Stimulated activated CD4-positive, alpha-beta T cell treated with anti-CD3 and anti-CD28 coated beads, Interleukin-1b, Interleukin-23, amount 100 ng/mL, for 4 hours (primary cell): ENCODE measurements at regions not wholly inside any gene's neighbourhood (a gene's known extent, or its start where the extent isn't known, plus 50 kb on each side); places are given as distances from the start of the nearest gene placed in this dataset.

Experiments used
- DNase-seq, 2 donors: peaks; one replicate each; pipeline ENCODE4 v3.0.0-alpha.2; 2020; ENCODE audit warnings: low read depth in 2 of 2

DNA sequence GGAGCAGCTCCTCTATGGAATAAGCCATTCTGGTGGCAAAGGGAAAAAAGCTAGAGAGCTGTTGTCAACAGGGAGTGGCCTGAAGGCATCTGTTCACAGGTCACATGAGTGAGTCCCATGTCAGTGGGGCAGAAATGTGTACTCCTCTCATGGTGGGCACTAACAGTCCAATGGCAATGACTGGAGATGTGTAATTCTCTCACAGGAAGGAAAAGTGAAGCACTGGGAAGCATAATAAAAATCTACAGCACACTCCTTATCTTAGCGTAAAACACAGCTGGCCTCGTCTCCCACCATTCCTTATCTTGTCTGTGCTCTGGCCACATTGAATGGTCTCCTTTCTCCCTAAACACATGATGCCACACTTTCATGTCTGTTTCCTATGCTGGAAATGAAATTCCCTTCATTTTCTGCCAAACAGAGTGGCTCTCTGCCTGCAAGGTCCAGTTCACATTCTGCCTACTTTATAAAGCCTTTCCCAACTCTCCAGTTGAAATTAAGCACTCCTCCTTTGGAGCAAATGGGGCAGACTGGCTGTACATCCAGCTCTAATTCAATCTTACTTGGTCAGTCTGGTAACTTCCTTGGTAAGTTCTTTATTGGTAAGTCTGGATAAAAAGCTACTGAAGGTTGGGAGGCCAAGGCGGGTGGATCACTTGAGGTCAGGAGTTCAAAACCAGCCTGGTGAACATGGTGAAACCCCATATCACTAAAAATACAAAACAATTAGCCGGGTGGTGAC is 139.8 kb downstream of the RPL22L1 start:
- DNase-seq = no peak

DNA sequence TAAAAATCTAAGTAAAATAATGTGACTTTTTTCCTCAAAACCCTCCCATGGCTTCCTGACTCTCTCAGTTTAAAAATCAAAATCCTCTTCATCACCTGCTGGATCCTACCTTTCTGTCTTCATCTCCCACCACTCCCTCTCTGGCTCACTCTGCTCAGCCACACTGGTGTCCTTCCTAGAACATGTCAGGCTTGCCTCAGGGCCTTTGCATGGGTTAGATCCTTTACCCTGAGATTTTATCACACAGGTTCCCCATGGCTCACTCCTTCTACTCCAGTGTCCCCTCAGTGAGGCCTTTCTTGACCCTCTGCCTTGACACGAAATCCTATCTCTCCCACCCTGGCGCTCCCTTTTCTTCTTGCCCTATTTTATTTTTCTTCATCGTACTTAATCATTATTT is 141.8 kb downstream of the RPL22L1 start:
- no peak for DNase-seq

DNA sequence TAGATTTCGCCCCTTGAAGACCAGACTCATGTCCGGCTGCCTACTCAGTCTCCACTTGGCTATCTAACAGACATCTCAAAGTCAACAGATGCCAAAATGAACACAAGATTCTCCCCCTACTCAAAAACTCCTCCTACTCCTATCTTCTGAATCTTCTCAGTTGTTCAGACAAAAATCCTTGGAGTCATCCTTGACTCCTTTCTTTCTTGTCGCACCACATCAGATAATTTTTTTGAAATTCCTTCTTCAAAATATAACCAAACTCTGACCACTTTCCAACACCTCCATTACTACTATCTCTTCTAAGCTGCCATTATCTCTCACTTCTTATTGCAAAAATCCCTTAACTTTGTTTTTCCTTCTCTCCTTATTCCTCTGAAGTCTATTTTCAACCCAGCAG is 141.9 kb upstream of the SLC7A14 start:
- no peak for DNase-seq

DNA sequence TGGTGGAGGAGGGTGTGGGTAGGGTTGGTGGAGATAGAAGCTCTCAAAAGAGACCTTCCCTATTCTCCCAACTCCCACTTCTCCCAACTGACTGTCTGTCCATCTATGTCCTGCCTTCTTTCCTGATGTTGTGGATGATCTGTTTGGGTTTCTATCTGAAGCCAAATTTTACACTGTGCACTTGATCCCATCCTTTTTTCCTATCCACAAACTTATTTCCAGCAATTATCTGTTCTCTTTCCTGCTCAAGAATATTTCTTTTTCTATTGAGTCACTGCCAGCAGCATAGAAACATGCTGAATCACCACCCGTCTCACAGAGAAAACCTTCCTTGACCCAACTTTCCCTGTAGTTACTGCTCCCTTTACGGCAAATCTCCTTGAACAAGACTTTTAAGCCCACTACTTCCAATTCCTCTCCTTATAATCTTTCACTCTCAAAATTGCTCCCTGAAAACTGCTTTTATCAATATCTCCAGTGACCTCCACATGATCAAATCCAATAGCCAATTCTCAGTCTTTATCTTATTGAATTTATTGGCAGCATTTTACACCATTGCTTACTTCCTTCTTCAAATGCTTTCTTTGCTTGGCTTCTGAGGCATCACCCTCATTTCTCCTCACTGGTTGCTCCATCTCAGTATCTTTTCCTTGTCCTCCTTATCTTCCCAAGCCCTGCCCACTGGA is 141.2 kb upstream of the SLC7A14 start:
- DNase-seq = no peak

DNA sequence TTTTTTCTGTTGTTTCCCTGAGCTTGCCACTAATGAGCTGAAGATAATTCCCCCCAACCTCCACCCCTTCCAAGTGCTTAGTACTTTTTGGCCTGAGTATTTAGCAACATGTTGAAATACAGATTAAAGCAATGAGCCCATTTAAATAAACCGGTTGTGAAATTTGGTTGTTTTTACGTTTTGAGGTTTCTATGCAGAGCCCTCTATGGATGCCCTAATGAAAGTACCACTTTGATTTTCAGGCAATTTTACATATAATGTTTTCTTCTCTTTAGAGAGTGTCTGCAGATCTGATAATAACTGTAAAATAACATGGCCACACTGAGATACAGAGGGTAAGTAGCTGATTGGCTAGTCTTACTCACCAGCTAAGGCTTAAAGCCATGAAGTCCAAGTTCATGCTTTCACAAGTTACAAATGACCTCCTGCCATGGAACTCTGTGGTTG is 139.4 kb upstream of the SLC7A14 start:
- no peak for DNase-seq

DNA sequence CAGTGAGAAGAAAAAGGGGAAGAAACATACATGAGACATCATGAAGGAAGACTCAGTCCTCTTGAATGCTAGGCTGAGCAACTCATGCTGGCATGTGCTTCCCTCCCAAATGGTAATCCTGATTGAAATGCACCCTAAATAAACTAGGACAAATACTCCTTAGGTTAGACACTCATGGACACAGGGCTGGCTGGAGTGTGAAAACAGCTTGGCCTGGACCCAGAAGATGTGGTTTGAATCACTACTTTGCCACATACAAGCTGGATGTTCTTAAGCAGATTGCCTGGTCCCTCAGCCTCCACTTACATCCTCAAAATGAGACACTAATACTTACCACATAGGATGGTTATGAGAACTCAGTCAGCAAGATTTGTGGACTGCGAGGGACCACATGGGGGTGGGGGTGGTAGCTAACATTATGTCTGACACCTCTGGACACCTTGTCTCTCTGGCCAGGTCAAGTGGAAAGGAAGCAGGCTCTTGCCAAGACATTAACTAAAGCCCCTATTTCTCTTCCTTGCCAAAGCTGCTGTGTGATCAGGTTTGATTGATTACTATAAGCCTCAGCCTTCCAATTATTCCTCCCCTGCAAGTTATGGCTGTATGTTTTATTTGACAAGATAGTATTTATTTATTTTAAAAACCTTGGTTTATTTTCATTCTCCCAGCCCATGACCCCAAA is 138.9 kb upstream of the SLC7A14 start:
- no peak for DNase-seq

DNA sequence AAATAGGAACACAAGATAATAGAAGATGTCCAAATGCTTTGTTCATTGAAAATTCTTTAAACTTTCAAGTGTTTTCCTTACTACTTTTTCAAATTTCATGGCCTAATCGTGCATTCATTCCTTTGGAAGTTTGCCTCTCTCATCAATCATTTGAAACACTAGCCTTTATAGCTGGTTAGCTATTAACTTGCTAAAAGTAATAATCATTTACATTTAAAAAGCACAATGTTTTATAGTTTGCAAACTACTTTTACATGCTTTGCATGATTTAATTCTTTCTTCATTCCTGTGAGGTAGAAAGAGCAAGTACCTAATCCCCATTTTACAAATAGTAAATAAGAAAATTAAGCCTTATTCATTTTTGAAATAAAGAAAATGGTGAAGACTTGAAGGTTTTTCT is 137.4 kb upstream of the SLC7A14 start:
- DNase-seq = no peak

DNA sequence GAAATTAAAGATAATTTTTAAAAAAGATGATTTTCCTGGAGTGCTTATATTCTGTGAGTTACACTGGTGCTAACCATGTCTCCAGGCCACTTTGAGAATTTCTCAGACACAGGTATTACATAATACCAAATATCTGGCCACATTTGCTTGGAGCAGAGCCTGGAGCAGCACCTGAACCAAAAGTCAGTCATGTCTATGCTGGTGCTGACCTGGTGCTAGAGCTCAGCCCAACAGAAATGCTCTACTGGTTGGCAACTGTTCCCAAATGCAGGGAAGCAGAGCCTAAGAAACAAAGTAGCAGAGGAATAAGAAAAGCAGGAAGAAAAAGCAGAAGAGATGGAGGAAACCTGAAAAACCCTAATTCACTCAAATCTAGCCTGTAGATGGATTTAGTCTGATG is 135.7 kb upstream of the SLC7A14 start:
- DNase-seq = no peak

DNA sequence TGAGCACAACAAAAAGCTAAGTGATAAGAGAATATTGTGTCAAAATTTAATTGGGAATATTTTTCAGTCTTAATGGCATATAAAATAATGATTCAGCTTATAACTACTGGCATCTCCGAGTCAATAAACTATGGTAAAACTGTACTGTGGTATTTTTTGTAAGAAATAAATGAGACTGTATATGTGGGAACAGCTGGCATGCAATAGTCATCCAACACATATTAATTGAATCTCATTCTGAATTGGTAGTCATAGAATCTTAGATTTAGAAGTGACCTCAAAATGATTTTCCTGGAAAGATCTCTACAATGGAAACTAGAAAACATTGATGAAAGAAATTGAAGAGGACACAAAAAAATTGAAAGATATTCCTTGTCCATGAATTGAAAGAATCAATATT is 133.4 kb upstream of the SLC7A14 start:
- DNase-seq = no peak

DNA sequence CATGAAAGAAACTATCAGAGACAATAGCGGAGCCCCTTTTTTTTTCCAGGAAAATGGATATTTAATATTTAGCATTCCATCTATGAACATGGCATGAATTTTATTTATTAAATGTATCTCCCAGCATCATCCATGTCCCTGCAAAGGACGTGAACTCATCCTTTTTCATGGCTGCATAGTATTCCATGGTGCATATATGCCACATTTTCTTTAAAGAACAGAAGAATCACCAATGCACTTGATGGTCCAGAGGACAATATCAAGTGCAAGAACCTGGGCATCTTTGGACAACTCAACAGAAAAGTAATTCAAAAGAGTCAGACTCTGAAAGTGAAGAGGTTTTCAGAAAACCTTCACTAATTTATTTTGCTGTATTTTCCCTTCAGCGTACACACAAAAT is 133.0 kb upstream of the SLC7A14 start:
- no peak for DNase-seq

DNA sequence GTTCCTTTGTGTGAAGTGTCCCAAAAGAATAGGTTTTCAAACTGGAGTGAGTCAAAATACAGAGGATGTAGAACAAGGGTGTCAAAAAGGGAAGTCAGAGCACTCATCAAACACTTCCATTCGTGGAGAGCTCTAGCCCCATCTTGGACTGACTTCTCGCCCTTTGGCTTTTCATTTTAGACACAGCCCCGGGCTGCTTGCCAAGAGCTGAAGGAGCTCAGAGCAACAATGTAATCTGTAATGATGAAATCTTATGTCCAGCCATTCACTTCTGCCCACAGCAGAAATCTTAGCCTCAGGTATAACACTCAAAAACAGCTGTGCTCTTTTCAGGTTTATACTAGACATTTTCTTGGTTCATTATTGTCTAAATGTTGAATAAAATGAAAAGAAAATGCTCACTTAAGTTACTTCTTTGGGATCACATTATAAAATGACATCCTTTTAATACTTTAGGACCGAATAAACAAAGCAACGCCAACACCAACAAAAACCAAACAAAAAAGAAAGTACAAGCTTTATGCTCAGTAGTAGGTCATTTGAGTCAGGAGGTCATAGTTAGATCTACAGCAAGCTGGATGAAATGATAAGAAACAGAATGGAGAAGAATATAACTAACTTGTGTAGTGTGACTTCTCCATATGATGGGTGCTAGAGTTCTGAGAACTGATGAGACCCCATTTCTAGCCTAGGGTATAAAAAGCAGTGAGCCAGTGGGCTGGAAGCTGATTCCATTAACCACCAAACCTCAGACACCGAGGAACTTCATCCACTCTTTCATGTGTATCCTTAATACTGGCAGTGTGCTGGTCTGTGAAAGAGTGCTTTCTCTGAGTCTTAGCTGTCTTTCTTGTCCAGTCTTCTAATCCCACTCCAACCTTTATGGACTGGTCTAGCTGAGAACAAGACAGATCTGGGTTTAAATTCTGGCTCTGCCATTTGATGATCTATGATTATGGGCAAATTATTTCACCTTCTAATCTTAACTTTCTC is 131.8 kb upstream of the SLC7A14 start:
- no peak for DNase-seq

DNA sequence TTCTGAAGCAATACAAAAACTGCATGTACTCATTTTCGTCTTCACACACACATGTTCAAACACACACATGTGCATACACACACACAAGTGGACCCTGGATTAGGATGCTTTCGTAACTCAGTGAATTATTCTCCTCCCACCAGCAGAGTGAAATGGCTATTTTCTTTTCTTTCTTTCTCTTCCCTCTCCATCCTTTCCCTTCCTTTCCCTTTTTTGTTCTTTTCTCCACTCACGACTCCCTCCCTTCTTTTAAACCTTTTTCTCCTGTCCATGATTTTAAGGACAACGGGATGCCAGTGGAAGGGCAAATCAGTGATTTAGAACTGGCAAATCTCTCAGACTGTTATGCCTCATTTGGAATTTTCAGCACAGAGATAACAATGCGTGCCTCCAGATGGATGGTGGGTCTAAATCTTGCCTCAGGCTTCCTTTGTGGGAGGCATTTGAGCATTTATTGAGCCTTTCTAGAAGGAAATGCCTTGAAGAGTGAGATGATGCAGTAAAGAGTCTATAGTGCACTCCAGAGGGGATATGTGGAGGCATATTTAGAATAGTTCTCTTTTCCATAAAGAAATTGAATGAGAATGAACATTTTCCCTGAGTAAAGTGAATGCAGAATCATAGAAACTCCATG is 130.4 kb upstream of the SLC7A14 start:
- DNase-seq = no peak

DNA sequence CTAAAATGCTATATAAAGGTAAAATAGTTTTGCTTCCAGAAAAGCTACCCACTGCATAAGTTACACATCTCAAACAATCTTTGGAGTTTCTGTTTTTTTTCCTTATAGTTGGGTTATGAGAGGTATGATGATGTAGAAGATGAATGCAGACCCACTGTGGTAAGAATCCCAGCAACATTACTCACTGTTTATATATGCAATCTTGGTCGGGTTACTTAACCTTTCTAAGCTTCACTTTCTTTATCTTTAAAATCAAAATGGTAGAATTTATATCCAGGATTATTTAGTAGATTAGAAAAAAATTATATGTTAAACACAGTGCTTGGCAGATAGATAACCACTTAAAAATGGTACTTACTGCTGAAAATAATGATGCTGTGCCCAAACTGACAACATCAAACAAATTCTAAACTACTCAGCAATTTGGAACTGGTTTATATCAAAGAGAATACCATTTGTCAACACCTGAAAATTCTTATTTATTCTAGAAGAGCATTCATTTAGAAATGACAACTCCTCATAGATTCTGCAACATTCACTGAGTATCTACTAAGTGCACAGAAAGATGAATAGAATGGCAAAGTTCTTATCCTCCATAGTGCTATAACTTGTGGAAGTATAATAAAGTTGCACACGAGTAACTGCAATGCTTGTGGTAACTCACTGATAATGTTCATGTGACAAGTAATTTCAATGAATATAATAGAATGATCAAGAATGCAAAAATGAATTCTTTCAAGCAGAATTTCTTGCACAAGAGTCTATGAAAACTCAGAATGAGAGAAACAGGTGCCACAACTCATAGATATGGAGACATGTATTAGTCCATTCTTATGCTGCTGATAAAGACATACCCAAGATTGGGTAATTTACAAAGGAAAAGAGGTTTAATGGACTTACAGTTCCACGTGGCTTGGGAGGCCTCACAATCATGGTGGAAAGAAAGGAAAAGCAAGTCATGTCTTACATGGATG is 129.0 kb upstream of the SLC7A14 start:
- no peak for DNase-seq

DNA sequence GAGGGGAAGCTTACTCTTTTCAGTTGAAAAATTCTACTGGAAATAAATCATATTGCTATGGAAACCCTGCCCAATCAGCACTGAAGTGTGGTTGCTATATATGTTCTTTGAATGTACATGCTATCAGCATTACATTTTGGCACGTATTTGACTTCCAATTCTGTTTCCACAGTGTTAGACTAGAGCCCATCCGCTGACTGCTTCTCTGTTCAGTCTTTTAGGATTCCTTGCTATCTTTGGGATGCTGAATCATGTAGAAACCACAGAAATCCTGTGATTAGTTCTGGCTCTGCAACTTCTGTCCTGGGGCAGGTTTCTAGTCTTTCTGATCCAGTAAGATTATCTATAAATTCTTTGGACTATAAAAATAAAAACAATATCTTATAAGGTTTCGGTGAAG is 128.2 kb upstream of the SLC7A14 start:
- no peak for DNase-seq

DNA sequence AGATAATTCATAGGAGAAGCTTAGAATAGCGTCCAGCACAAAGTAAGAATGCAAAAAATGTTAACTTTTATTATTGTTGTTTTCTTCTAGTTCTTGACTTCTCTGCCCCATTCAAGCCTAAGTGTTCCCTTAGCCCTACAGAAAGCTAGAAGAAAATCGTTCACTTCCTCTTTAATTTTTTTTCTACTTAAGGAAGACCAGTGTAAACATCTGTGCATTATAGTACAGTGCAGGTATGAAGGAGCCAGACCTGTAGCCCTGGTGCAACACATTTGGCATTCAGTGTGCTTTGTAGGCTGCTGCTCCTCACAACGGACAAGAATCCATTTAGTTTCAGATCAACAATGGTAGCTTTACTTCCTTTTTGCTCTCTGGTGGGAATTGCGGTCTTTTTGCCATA is 127.8 kb upstream of the SLC7A14 start:
- DNase-seq = no peak

DNA sequence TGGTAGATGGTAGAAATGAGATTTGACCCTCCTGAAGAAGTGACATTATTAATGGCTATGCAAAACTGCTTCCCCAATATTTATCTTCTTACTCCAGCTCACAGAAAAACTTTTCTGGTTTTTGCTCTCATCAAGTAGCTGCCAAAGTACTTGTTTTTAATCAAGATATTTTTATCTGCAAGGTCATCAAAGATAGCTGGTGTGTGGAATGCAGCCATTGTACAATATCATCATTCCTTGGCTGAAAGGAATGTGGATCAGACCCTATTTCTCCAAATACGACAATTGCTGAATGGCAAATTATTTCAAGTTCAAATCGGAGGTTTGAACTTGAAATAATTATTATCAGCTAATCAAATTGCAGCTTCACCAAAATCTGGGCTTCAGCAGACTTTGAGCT is 126.9 kb upstream of the SLC7A14 start:
- no peak for DNase-seq

DNA sequence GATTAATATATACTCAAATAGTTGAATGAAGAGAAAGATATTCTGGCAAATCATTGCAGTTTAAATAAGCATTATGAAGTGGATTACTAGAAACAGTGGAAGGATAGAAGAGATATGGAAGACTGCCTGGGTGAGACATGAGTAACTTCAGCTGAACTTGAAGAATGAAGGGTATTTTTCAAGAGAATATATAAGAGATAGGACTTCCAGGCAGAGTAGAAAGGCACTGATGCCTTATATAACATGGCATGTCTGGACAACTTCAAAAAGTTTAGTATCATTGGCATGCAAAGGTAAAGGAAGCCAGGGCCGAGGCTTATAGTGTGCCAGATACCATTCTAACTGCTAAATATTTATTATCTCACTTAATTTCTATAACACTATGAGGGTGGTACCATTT is 126.5 kb upstream of the SLC7A14 start:
- no peak for DNase-seq

DNA sequence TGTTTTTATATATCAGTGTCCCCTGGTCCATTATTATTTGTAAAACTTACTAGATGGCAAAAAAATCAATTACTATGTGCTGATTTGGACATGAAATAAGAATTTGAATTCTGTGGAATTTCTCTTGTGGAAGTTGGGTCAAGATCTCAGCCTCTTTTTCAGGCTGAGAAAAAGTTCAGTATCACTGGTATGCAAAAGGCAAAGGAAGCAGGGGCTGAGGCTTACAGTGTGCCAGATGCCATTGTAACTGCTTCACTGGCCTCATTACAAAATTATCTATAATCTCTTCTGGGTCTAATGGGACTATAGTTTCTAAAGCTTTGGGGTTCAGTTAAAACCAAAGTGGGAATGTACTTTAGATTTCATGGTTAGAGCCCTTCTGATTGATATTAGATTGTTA is 125.9 kb upstream of the SLC7A14 start:
- no peak for DNase-seq

DNA sequence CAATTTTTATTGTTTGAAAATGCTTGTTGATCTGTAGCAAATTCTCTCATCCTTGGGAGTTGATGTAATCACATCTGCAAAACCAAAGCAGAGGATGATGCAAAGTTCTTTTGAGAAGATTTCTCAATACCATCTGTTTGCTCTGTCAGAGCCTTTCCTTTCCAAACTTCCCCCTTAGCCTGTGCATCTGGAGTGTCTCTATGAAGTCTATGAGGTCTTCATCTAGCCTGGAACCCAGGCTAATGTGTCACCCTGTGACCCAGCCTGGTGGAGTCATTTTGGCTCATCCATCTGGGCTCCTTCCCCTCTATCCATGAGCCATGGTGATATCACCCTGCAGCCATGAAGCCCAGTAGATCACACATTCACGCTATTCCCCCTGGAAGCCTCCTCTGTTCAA is 123.2 kb upstream of the SLC7A14 start:
- DNase-seq = no peak

DNA sequence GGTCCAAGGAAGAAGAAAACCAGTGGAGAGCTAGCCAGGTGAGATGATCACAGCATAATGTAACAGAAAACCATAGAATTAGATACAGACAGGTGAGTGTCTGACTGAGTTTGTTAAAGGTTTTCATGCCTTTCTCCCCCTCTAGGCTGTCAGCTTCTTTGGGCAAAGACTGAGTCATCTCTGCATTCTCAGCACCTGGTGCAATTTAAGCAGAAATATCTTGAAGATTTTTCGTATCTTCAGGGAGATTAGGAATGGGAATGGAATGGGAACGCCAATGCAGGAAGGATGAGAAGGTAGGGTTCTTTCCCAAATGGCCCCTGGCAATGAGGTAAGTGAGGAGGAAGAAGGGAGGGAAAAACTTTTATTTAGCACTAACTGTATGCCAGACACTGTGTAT is 122.0 kb upstream of the SLC7A14 start:
- DNase-seq = no peak
